H9 (cell line): ENCODE measurements at regions not wholly inside any gene's neighbourhood (a gene's known extent, or its start where the extent isn't known, plus 50 kb on each side); places are given as distances from the start of the nearest gene placed in this dataset.

Experiments used
- DNase-seq: peaks from one replicate; pipeline ENCODE4 v3.0.0-alpha.2; 2017
- H2AFZ ChIP-seq: one replicate; pipeline ENCODE4 v1.6.1; 2013; ENCODE audit warnings: mild to moderate bottlenecking, low read length, control low read depth, moderate library complexity
- H2AK5ac ChIP-seq: 2 replicates; pipeline ENCODE4 v1.6.1; 2013; ENCODE audit warnings: low read length, control low read depth, mixed read lengths; ENCODE audit not compliant: insufficient read length
- H2BK120ac ChIP-seq: one replicate; pipeline ENCODE4 v1.6.1; 2013; ENCODE audit warnings: low read depth, mild to moderate bottlenecking, low read length, control low read depth, inconsistent platforms; ENCODE audit not compliant: poor library complexity, severe bottlenecking
- H2BK12ac ChIP-seq: 2 replicates; pipeline ENCODE4 v1.6.1; 2013; ENCODE audit warnings: low read length, control low read depth, mixed read lengths, low read depth; ENCODE audit not compliant: insufficient read length
- H2BK15ac ChIP-seq: 2 replicates; pipeline ENCODE4 v1.6.1; 2013; ENCODE audit warnings: low read depth, low read length, control low read depth
- H2BK20ac ChIP-seq: one replicate; pipeline ENCODE4 v1.6.1; 2013; ENCODE audit warnings: low read depth, mild to moderate bottlenecking, low read length, control low read depth, inconsistent platforms; ENCODE audit not compliant: poor library complexity, severe bottlenecking
- H2BK5ac ChIP-seq: 2 replicates; pipeline ENCODE4 v1.6.1; 2013; ENCODE audit warnings: low read length, control low read depth, mixed read lengths; ENCODE audit not compliant: insufficient read length
- H3K14ac ChIP-seq: 2 replicates; pipeline ENCODE4 v1.6.1; 2013; ENCODE audit warnings: low read length, control low read depth; ENCODE audit not compliant: insufficient read depth
- H3K18ac ChIP-seq: 2 replicates; pipeline ENCODE4 v1.6.1; 2013; ENCODE audit warnings: low read depth, mild to moderate bottlenecking, mixed read lengths, low read length, control low read depth; ENCODE audit not compliant: insufficient read length
- H3K23ac ChIP-seq: 2 replicates; pipeline ENCODE4 v1.6.1; 2013; ENCODE audit warnings: low read length, control low read depth, mixed read lengths, low read depth; ENCODE audit not compliant: insufficient read length
- H3K23me2 ChIP-seq: 2 replicates; pipeline ENCODE4 v1.6.1; 2013; ENCODE audit warnings: low read depth, mild to moderate bottlenecking, mixed read lengths, low read length, control low read depth; ENCODE audit not compliant: insufficient read length, poor library complexity, severe bottlenecking
- H3K27ac ChIP-seq: 2 replicates; pipeline ENCODE4 v1.5.1; 2013; ENCODE audit warnings: low read length, control low read depth, mixed read lengths, low read depth; ENCODE audit not compliant: insufficient read length
- H3K27me3 ChIP-seq: 2 replicates; pipeline ENCODE4 v1.6.1; 2013; ENCODE audit warnings: low read length, control low read depth, inconsistent platforms; ENCODE audit not compliant: insufficient read depth
- H3K4ac ChIP-seq: 2 replicates; pipeline ENCODE4 v1.6.1; 2013; ENCODE audit warnings: low read depth, mild to moderate bottlenecking, control low read depth, inconsistent platforms, low read length, moderate library complexity
- H3K4me1 ChIP-seq: 2 replicates; pipeline ENCODE4 v1.6.1; 2013; ENCODE audit warnings: low read length, control low read depth, inconsistent platforms; ENCODE audit not compliant: insufficient read depth
- H3K4me2 ChIP-seq: 2 replicates; pipeline ENCODE4 v1.6.1; 2013; ENCODE audit warnings: low read length, control low read depth, mixed read lengths; ENCODE audit not compliant: insufficient read length, insufficient read depth
- H3K56ac ChIP-seq: 2 replicates; pipeline ENCODE4 v1.6.1; 2013; ENCODE audit warnings: low read depth, mild to moderate bottlenecking, mixed read lengths, low read length, control low read depth; ENCODE audit not compliant: insufficient read length
- H3K79me1 ChIP-seq: 2 replicates; pipeline ENCODE4 v1.6.1; 2013; ENCODE audit warnings: low read depth, mild to moderate bottlenecking, moderate library complexity, low read length, control low read depth, inconsistent platforms; ENCODE audit not compliant: insufficient read depth, poor library complexity, severe bottlenecking
- H3K79me2 ChIP-seq: 2 replicates; pipeline ENCODE4 v1.6.1; 2013; ENCODE audit warnings: low read length, control low read depth, inconsistent platforms; ENCODE audit not compliant: insufficient read depth
- H3K9ac ChIP-seq: 2 replicates; pipeline ENCODE4 v1.6.1; 2013; ENCODE audit warnings: low read length, control low read depth, mixed read lengths; ENCODE audit not compliant: insufficient read length; ENCODE audit errors: extremely low read depth
- H3K9me3 ChIP-seq: one replicate; pipeline ENCODE4 v1.6.1; 2013; ENCODE audit warnings: low read depth, low read length, inconsistent platforms; ENCODE audit not compliant: control insufficient read depth
- H3T11ph ChIP-seq: one replicate; pipeline ENCODE4 v1.6.1; 2013; ENCODE audit warnings: mild to moderate bottlenecking, low read length, control low read depth, inconsistent platforms
- H4K20me1 ChIP-seq: one replicate; pipeline ENCODE4 v1.6.1; 2013; ENCODE audit not compliant: control insufficient read depth, insufficient read length, insufficient read depth
- H4K5ac ChIP-seq: 2 replicates; pipeline ENCODE4 v1.6.1; 2013; ENCODE audit warnings: low read depth, mild to moderate bottlenecking, mixed read lengths, low read length, control low read depth; ENCODE audit not compliant: insufficient read length
- H4K8ac ChIP-seq: replicated peaks from 2 replicates; pipeline ENCODE4 v1.6.1; 2013; ENCODE audit warnings: low read length, control low read depth, mixed read lengths, low read depth; ENCODE audit not compliant: insufficient read length
- H4K91ac ChIP-seq: 2 replicates; pipeline ENCODE4 v1.6.1; 2013; ENCODE audit warnings: low read depth, mild to moderate bottlenecking, moderate library complexity, mixed read lengths, low read length, control low read depth; ENCODE audit not compliant: insufficient read length
- H3K27ac Mint-ChIP-seq, 3 experiments: 2 replicates in 2 of 3; 3 replicates in 1 of 3; pipeline ENCODE4 v1.8.0; 2020 to 2021; ENCODE audit warnings: mixed read lengths in 3 of 3, mild to moderate bottlenecking in 1 of 3, moderate library complexity in 1 of 3
- H3K27me3 Mint-ChIP-seq: 2 replicates; pipeline ENCODE4 v1.8.0; 2021; ENCODE audit warnings: low read depth, mild to moderate bottlenecking, moderate library complexity, mixed read lengths
- H3K36me3 Mint-ChIP-seq, 3 experiments: 2 replicates in 2 of 3; 3 replicates in 1 of 3; pipeline ENCODE4 v1.8.0; 2020 to 2021; ENCODE audit warnings: low read depth in 3 of 3, mixed read lengths in 3 of 3; ENCODE audit not compliant: insufficient read depth in 1 of 3
- H3K4me1 Mint-ChIP-seq, 2 experiments: 2 replicates each; pipeline ENCODE4 v1.8.0; 2020; ENCODE audit warnings: mixed read lengths in 2 of 2
- H3K4me3 Mint-ChIP-seq, 2 experiments: 2 replicates in 1 of 2; 3 replicates in 1 of 2; pipeline ENCODE4 v1.8.0; 2020 to 2021; ENCODE audit warnings: mild to moderate bottlenecking in 2 of 2, mixed read lengths in 2 of 2, moderate library complexity in 1 of 2
- H3K9me3 Mint-ChIP-seq, 2 experiments: 2 replicates in 1 of 2; 3 replicates in 1 of 2; pipeline ENCODE4 v1.8.0; 2020; ENCODE audit warnings: mild to moderate bottlenecking in 2 of 2, mixed read lengths in 2 of 2, moderate library complexity in 1 of 2
- CTCF ChIP-seq: fragments of 200-600 bp; sonication (generic); conservative IDR thresholded peaks from 3 replicates; pipeline ENCODE4 v1.8.0; 2021; ENCODE audit warnings: antibody characterized with exemption, mild to moderate bottlenecking
- WGBS: extraction: QIAGEN DNeasy Blood & Tissue Kit; methylation state at CpG from one replicate; pipeline ENCODE4 v1.1.7; 2013; ENCODE audit warnings: missing lambda C conversion rate, low lambda C conversion rate, mixed read lengths; ENCODE audit not compliant: insufficient read length; ENCODE audit errors: extremely low coverage; 5-methylcytosine and 5-hydroxymethylcytosine counted together

GRCh38 chr2:20148426-20148922 lies 76.5 kb downstream of the SDC1 start:
- Histone ChIP-seq H3K4me1 (peaks cover 11% of the 10 kb centered on the region; the same call in 1 of the 2 replicates), H3K4ac (no peak overlapping the region), H4K91ac (no peak overlapping the region), H2BK12ac (no peak overlapping the region), H3K9ac (no peak overlapping the region), H3K14ac (no peak overlapping the region), H3T11ph (no peak overlapping the region), H3K4me2 (no peak overlapping the region), H3K27ac (no peak overlapping the region), H2BK120ac (no peak overlapping the region), H3K23ac (no peak overlapping the region), H2BK5ac (no peak overlapping the region), H3K56ac (no peak overlapping the region), H4K5ac (no peak overlapping the region), H2AFZ (no peak overlapping the region), H2BK15ac (no peak overlapping the region), H3K23me2 (peaks cover 2% of the 10 kb centered on the region), H3K79me2 (no peaks in the 10 kb centered on the region), H2BK20ac (no peak overlapping the region), H4K20me1 (no peaks in the 10 kb centered on the region), H3K27me3 (no peaks in the 10 kb centered on the region), H4K8ac (no peak overlapping the region), H3K9me3 (no peaks in the 10 kb centered on the region), H2AK5ac (no peak overlapping the region), H3K79me1 (no peaks in the 10 kb centered on the region), H3K18ac (no peak overlapping the region)
- no CpG with 5 or more reads among the region's 5 CpGs for WGBS
- peak overlapping the region; percentile 92 to 97 (median 93); a peak in 5 of 7 replicates for H3K27ac Mint-ChIP-seq
- no peaks in the 10 kb centered on the region for H3K36me3 Mint-ChIP-seq
- peaks cover 3% of the 10 kb centered on the region; the same call in 1 of the 2 replicates for H3K27me3 Mint-ChIP-seq
- no peak for TF ChIP-seq CTCF
- no peak for DNase-seq
- peak overlapping the region in 1 of 2 experiments; percentile 26; a peak in 2 of 5 replicates for H3K4me3 Mint-ChIP-seq
- no peaks in the 10 kb centered on the region; a peak in 1 of 5 replicates for H3K9me3 Mint-ChIP-seq
- peaks cover 46 to 55% of the 10 kb centered on the region in 2 experiments for H3K4me1 Mint-ChIP-seq
